LNCaP clone FGC (cell line): ENCODE measurements at regions not wholly inside any gene's neighbourhood (a gene's known extent, or its start where the extent isn't known, plus 50 kb on each side); places are given as distances from the start of the nearest gene placed in this dataset.

Source experiments
- DNase-seq: peaks from one replicate; pipeline ENCODE4 v3.0.0-alpha.2; 2011; ENCODE audit warnings: low read depth
- H3K4me3 ChIP-seq: 2 replicates; pipeline ENCODE4 v1.5.1; 2011; ENCODE audit warnings: mild to moderate bottlenecking, low read depth, low read length, control low read depth
- CTCF ChIP-seq: IDR thresholded peaks from 2 replicates; pipeline ENCODE4 v1.5.1; 2012; ENCODE audit warnings: mild to moderate bottlenecking; ENCODE audit not compliant: control insufficient read depth, insufficient read depth; ENCODE audit errors: extremely low read depth

GRCh38 chr11:92376680-92377079 lies 152.1 kb downstream of the FAT3 start:
- DNase-seq = no peak
- no peak overlapping the region for H3K4me3 ChIP-seq
- TF ChIP-seq CTCF = no peak

- no peak for DNase-seq
- no peak for TF ChIP-seq CTCF
- no peak overlapping the region for H3K4me3 ChIP-seq
These were observed 156.3 kb downstream of the FAT3 start for GRCh38 chr11:92380882-92381281.

- H3K4me3 ChIP-seq = no peak overlapping the region
- DNase-seq = no peak
- TF ChIP-seq CTCF = no peak
These were observed 157.7 kb downstream of the FAT3 start for GRCh38 chr11:92382311-92382710.

- DNase-seq = no peak
- no peak for TF ChIP-seq CTCF
- H3K4me3 ChIP-seq = no peak overlapping the region
These were observed 158.8 kb downstream of the FAT3 start for GRCh38 chr11:92383430-92383829.

- no peak for TF ChIP-seq CTCF
- no peak for DNase-seq
- H3K4me3 ChIP-seq = no peak overlapping the region
These were observed 159.7 kb downstream of the FAT3 start for GRCh38 chr11:92384358-92384757.

- no peak overlapping the region for H3K4me3 ChIP-seq
- no peak for DNase-seq
- TF ChIP-seq CTCF = no peak
These were observed 160.2 kb downstream of the FAT3 start for GRCh38 chr11:92384802-92385201.

GRCh38 chr11:92386577-92386976 lies 162.0 kb downstream of the FAT3 start:
- TF ChIP-seq CTCF = no peak
- no peak overlapping the region for H3K4me3 ChIP-seq
- DNase-seq = no peak
